ENCODE measurements at regions not wholly inside any gene's neighbourhood (a gene's known extent, or its start where the extent isn't known, plus 50 kb on each side); places are given as distances from the start of the nearest gene placed in this dataset.

GRCh38 chr17:71325886-71326285 lies 794.9 kb upstream of the SOX9 start:
- no peak overlapping the region for H3K4me3 ChIP-seq
- no peaks in the 10 kb centered on the region for H3K4me1 ChIP-seq (replicated peaks)
- peaks cover 3% of the 10 kb centered on the region for H3K27me3 ChIP-seq (replicated peaks; ENCODE audit: insufficient read depth)
- WGBS, result 70% methylated on average over 3 of the region's 3 CpGs
- H3K27ac ChIP-seq, result no peak overlapping the region
- no peak for DNase-seq (ENCODE audit: low spot score)
- no peaks in the 10 kb centered on the region for H3K9me3 ChIP-seq
- intact Hi-C loops (cut with DNase I), result no loop called here
- TF ChIP-seq POLR2A (IDR thresholded peaks at IDR 0.05) (no peak), CTCF (IDR thresholded peaks at IDR 0.05) (no peak), POLR2AphosphoS5 (IDR thresholded peaks at IDR 0.05) (no peak)
- no peaks in the 10 kb centered on the region for H3K36me3 ChIP-seq

GRCh38 chr17:71327376-71328059 lies 793.3 kb upstream of the SOX9 start:
- 48% methylated on average over 5 of the region's 5 CpGs for WGBS
- TF ChIP-seq CTCF (IDR thresholded peaks at IDR 0.05), result no peak
- TF ChIP-seq POLR2AphosphoS5 (IDR thresholded peaks at IDR 0.05), result no peak
- TF ChIP-seq POLR2A (IDR thresholded peaks at IDR 0.05), result no peak
- intact Hi-C loops (cut with DNase I), result no loop called here
- H3K27me3 ChIP-seq (replicated peaks; ENCODE audit: insufficient read depth), result peaks cover 3% of the 10 kb centered on the region
- DNase-seq (ENCODE audit: low spot score), result no peak
- H3K4me3 ChIP-seq, result no peak overlapping the region
- H3K9me3 ChIP-seq, result no peaks in the 10 kb centered on the region
- H3K4me1 ChIP-seq (replicated peaks), result no peaks in the 10 kb centered on the region
- no peaks in the 10 kb centered on the region for H3K36me3 ChIP-seq
- H3K27ac ChIP-seq, result no peak overlapping the region

- H3K36me3 ChIP-seq, result no peaks in the 10 kb centered on the region
- intact Hi-C loops (cut with DNase I), result no loop called here
- no peaks in the 10 kb centered on the region for H3K9me3 ChIP-seq
- no peak overlapping the region for H3K4me3 ChIP-seq
- no peak overlapping the region for H3K27ac ChIP-seq
- TF ChIP-seq POLR2A (IDR thresholded peaks at IDR 0.05), result no peak
- TF ChIP-seq CTCF (IDR thresholded peaks at IDR 0.05), result no peak
- no peak for TF ChIP-seq POLR2AphosphoS5 (IDR thresholded peaks at IDR 0.05)
- H3K27me3 ChIP-seq (replicated peaks; ENCODE audit: insufficient read depth), result peaks cover 3% of the 10 kb centered on the region
- no peaks in the 10 kb centered on the region for H3K4me1 ChIP-seq (replicated peaks)
- WGBS, result 61% methylated on average over 5 of the region's 5 CpGs
- no peak for DNase-seq (ENCODE audit: low spot score)
These were observed 791.3 kb upstream of the SOX9 start for GRCh38 chr17:71329310-71330098.

GRCh38 chr17:71330099-71330375 lies 790.8 kb upstream of the SOX9 start:
- no peak for DNase-seq (ENCODE audit: low spot score)
- 52% methylated on average over 2 of the region's 2 CpGs for WGBS
- H3K4me1 ChIP-seq (replicated peaks), result no peaks in the 10 kb centered on the region

More at GRCh38 chr17:71330099-71330375, 790.8 kb upstream of the SOX9 start:
- TF ChIP-seq CTCF (IDR thresholded peaks at IDR 0.05), result no peak
- no peak for TF ChIP-seq POLR2A (IDR thresholded peaks at IDR 0.05)
- TF ChIP-seq POLR2AphosphoS5 (IDR thresholded peaks at IDR 0.05), result no peak
- Histone ChIP-seq H3K36me3 (no peaks in the 10 kb centered on the region), H3K4me3 (no peak overlapping the region), H3K27me3 (replicated peaks; ENCODE audit: insufficient read depth) (peaks cover 3% of the 10 kb centered on the region), H3K27ac (no peak overlapping the region), H3K9me3 (no peaks in the 10 kb centered on the region)
- intact Hi-C loops (cut with DNase I), result no loop called here
